ENCODE measurements at regions not wholly inside any gene's neighbourhood (a gene's known extent, or its start where the extent isn't known, plus 50 kb on each side); places are given as distances from the start of the nearest gene placed in this dataset.

GRCh38 chr5:68478301-68479095 lies 262.9 kb downstream of the PIK3R1 start:
- TF ChIP-seq CTCF (IDR thresholded peaks at IDR 0.05; ENCODE audit: low read length) (no peak), EZH2 (IDR thresholded peaks at IDR 0.05; ENCODE audit: borderline replicate concordance, low read length) (no peak)
